Jurkat, Clone E6-1 (cell line): ENCODE measurements at regions not wholly inside any gene's neighbourhood (a gene's known extent, or its start where the extent isn't known, plus 50 kb on each side); places are given as distances from the start of the nearest gene placed in this dataset.
"Not testable (repeated sequence)": the region's sequence is repeated elsewhere in the genome, so short reads cannot be mapped to it uniquely, and the experiment has no call there.

ENCODE experiments used
- DNase-seq: peaks from one replicate; pipeline ENCODE4 v3.0.0-alpha.2; 2011; ENCODE audit warnings: low read depth, low spot score
- H3K4me3 ChIP-seq: 2 replicates; pipeline ENCODE4 v1.5.1; 2011; ENCODE audit warnings: mild to moderate bottlenecking, low read length, control low read depth, moderate library complexity

GRCh38 chrX:148080593-148080992, 99.5 kb downstream of the FMR1NB start:
- H3K4me3 ChIP-seq = no peak overlapping the region
- no peak for DNase-seq

GRCh38 chrX:148084611-148085010, 103.5 kb downstream of the FMR1NB start:
- DNase-seq = no peak
- no peak overlapping the region for H3K4me3 ChIP-seq

- DNase-seq = no peak
- H3K4me3 ChIP-seq = no peak overlapping the region
Measured at GRCh38 chrX:148120151-148120550, 139.0 kb downstream of the FMR1NB start.

GRCh38 chrX:148120999-148121623, 140.0 kb downstream of the FMR1NB start:
- no peak overlapping the region for H3K4me3 ChIP-seq
- DNase-seq = no peak

- DNase-seq, H3K4me3 ChIP-seq: not testable (repeated sequence)
Measured at GRCh38 chrX:148128872-148129505, 147.9 kb downstream of the FMR1NB start.

- H3K4me3 ChIP-seq = no peak overlapping the region
- peak; percentile 55 for DNase-seq
Measured at GRCh38 chrX:148133105-148133725, 152.1 kb downstream of the FMR1NB start.

GRCh38 chrX:148134578-148134977, 153.4 kb downstream of the FMR1NB start:
- peak; percentile 15 for DNase-seq
- no peak overlapping the region for H3K4me3 ChIP-seq

GRCh38 chrX:148135738-148136137, 154.6 kb downstream of the FMR1NB start:
- DNase-seq = no peak
- no peak overlapping the region for H3K4me3 ChIP-seq

- no peak overlapping the region for H3K4me3 ChIP-seq
- DNase-seq = no peak
Measured at GRCh38 chrX:148146121-148146520, 165.0 kb downstream of the FMR1NB start.

GRCh38 chrX:148156986-148157385, 175.8 kb downstream of the FMR1NB start:
- DNase-seq = no peak

GRCh38 chrX:148159796-148160195, 178.7 kb downstream of the FMR1NB start:
- no peak for DNase-seq

More at GRCh38 chrX:148156986-148157385, 175.8 kb downstream of the FMR1NB start:
- no peak overlapping the region for H3K4me3 ChIP-seq

DNA sequence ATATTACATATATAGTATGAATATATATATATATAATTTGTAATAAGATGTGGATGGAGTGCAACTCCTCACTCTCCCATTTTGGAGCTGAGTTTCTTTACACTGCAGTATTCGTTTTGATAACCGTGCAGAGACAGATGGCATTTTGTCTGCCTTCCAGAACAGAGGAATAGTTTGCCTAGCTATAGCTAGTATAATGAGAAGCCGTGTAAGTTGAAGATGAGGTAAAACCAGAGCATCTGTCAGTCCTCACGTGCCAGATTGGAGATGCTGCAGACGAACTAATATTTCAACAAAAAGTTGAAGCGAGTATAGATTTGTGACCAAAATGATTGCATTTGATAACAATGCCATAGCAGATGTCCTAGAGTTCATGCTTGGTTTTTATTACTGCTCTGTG, 180.6 kb downstream of the FMR1NB start:
- DNase-seq = no peak
- H3K4me3 ChIP-seq = no peak overlapping the region

More at GRCh38 chrX:148159796-148160195, 178.7 kb downstream of the FMR1NB start:
- no peak overlapping the region for H3K4me3 ChIP-seq

DNA sequence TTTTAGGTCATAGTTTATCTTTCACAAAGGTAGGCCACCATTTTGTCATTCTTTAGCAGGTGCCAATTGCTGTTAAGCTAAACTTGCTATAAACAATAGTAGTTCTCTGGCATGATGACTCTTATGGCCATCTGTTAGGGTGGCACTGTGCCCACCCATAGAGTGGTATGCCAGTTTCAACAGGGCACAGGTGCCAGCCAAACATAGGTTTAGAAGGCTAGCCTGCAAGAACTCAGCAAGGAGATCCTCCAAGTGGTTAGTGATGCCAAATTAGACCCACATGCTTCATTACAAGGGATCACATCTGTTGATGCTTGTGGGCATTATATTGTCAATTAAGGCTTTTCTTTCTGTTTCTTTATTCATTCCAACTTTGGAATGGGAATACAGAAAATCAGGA, 204.5 kb downstream of the FMR1NB start:
- no peak overlapping the region for H3K4me3 ChIP-seq
- DNase-seq = no peak

DNA sequence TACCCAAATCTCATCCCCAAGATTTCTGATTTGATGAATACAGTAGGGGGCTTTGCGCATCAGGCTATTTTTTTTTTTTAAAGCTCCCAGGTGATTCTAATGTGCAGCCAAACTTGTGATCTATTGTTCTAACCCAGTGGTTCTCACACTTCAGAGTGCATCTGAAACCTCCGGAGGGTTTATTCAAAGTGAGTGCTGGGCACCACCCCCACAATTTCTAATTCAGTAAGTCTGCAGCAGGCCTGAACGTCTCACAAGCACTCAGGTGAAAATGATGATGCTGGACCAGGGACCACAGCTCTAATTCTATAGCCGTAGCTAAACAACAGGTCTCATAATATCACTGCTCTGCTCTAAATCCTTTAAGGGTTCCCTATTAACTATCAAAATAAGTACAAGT, 211.4 kb downstream of the FMR1NB start:
- no peak for DNase-seq
- no peak overlapping the region for H3K4me3 ChIP-seq

- no peak for DNase-seq
Measured at GRCh38 chrX:148193759-148194158, 212.6 kb downstream of the FMR1NB start.

GRCh38 chrX:148203531-148203930, 222.4 kb downstream of the FMR1NB start:
- DNase-seq = no peak

More at GRCh38 chrX:148193759-148194158, 212.6 kb downstream of the FMR1NB start:
- no peak overlapping the region for H3K4me3 ChIP-seq

GRCh38 chrX:148204195-148204594, 223.1 kb downstream of the FMR1NB start:
- no peak overlapping the region for H3K4me3 ChIP-seq
- DNase-seq = no peak

More at GRCh38 chrX:148203531-148203930, 222.4 kb downstream of the FMR1NB start:
- H3K4me3 ChIP-seq = no peak overlapping the region

DNA sequence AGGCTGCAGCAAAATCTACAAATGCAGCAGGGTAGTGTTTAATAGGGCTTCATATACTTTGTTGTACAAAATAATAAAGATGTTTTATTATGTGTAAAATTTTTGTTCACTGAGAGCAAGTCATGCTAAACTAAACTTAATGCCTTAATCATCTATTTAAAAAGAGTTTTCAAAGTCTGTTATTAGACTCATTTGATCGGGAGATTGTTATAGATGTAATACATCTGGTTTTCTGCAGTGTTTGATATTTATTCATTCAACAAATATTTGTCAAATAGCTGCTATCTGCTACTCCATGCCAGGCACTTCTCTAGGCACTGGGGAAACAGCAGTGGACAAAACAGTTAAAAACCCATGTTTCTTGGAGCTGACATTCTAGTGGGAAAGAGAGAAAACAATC, 233.6 kb downstream of the FMR1NB start:
- DNase-seq = no peak
- no peak overlapping the region for H3K4me3 ChIP-seq

GRCh38 chrX:148215726-148216125, 234.6 kb downstream of the FMR1NB start:
- DNase-seq = no peak
- no peak overlapping the region for H3K4me3 ChIP-seq

GRCh38 chrX:148223361-148223760, 242.2 kb downstream of the FMR1NB start:
- no peak for DNase-seq
- no peak overlapping the region for H3K4me3 ChIP-seq
